LNCaP clone FGC (cell line): ENCODE measurements at regions not wholly inside any gene's neighbourhood (a gene's known extent, or its start where the extent isn't known, plus 50 kb on each side); places are given as distances from the start of the nearest gene placed in this dataset.

Experiments
- DNase-seq: peaks from one replicate; pipeline ENCODE4 v3.0.0-alpha.2; 2011; ENCODE audit warnings: low read depth
- H3K4me3 ChIP-seq: 2 replicates; pipeline ENCODE4 v1.5.1; 2011; ENCODE audit warnings: mild to moderate bottlenecking, low read depth, low read length, control low read depth
- TF ChIP-seq, protein P1 (sequence below): IDR thresholded peaks from 2 replicates; pipeline ENCODE4 v1.5.1; 2012; ENCODE audit warnings: mild to moderate bottlenecking; ENCODE audit not compliant: control insufficient read depth, insufficient read depth; ENCODE audit errors: extremely low read depth

DNA sequence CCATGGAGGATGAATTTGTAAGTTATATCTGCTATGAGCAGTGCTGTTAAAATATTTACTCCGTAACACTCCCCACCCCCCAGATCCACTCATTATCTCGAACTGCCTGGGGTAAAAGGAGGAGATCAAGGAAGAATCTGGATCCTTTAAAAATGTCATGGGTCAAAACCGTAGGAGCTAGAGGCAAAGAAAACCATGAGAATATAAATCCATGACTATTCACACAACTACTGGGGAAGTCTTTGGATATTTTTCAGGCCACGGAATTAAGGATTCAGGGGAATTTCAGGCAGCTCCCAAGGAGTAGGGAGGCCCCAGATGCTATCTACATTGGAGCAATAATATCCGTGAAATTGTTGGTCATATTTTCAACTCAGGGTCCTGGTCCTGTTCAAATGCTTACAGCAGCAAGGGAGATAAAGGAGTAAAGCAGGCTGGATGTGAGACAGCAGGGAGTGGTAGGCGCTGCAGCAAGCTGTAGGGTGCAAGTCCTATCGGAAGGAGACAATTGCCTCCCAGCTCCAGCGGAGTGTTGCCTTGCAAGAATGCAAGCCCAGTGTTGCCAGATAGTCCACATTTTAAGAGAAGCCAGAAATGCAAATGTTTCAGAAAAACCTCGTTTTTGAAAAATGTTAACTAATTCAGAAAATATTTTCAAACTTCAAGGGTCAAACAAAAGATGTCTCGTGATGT, 116.2 kb upstream of the KIT start:
- DNase-seq: no peak
- TF ChIP-seq, protein P1, sequence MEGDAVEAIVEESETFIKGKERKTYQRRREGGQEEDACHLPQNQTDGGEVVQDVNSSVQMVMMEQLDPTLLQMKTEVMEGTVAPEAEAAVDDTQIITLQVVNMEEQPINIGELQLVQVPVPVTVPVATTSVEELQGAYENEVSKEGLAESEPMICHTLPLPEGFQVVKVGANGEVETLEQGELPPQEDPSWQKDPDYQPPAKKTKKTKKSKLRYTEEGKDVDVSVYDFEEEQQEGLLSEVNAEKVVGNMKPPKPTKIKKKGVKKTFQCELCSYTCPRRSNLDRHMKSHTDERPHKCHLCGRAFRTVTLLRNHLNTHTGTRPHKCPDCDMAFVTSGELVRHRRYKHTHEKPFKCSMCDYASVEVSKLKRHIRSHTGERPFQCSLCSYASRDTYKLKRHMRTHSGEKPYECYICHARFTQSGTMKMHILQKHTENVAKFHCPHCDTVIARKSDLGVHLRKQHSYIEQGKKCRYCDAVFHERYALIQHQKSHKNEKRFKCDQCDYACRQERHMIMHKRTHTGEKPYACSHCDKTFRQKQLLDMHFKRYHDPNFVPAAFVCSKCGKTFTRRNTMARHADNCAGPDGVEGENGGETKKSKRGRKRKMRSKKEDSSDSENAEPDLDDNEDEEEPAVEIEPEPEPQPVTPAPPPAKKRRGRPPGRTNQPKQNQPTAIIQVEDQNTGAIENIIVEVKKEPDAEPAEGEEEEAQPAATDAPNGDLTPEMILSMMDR: no peak
- H3K4me3 ChIP-seq: no peak overlapping the region

DNA sequence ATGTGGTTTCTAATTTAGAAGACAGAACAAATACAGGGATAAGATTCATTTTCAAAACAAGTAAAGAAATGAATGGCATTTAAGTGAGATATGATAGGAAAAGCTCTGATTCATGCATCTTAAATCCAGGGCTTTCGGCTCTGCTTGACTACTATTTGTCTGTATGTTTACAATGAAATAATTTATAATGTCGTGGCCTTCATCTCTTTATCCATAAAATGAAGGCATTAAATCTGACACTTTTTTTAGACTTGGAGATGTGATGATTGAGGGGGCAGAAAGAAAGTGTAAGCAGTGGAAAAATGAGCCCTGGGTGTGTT, 115.7 kb upstream of the KIT start:
- no peak for DNase-seq
- TF ChIP-seq, protein P1: no peak

DNA sequence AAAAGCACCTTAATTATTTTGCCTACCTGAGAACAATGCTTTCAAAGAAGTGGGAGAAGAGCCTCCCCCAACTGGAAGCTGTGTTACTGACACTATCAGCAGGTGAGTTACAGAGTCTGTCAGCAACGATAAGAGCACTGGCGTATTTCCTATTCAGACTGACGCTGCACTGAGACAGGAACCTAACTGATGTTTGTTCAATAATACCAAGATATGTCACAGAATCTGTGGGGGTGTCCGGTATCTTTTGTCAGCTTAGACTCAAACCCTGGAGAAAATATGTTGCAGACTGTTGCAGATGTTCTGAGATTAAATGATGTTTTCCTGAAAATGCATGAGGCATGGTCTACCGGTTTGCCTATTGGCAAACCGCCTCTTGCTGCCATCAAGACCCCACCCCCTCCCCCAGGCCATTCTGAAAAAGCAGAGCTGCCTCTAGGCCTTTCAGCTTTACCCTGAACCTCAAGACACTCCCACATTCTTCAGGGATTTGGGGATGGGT, 115.2 kb upstream of the KIT start:
- DNase-seq: no peak
- TF ChIP-seq, protein P1: no peak
- no peak overlapping the region for H3K4me3 ChIP-seq

More for the DNA sequence above, 115.7 kb upstream of the KIT start:
- no peak overlapping the region for H3K4me3 ChIP-seq

DNA sequence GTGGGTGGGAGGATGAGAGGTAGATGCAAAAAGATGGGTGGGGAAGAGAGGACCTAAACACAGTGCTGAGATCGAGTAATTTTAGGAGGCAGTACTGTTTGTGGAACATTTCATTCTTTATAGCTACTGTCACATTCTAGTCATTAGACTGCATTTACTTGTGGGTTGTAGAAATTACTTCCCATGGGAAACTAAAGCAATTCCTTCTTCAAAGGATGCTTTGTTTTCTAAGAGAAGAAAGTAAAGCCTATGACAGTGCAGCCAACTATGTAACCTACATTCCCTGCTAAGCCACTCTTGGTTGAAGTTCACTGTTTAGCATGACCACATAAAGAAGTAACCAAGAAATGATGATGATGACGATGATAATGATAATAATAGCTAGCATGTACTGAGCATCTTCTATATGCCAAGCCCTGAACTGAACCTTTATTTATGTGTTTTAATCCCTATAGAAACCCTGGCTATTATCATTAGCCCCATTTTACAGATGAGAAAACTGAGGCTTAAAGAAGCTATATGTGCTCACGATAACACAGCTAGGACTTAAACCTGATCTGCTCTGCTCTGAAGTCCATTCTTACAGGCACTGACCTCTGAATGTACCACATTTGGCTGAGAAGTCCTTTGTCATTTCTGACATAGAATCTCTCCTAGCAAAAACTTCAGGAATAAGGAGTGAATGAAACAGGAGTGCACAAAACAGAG, 114.5 kb upstream of the KIT start:
- TF ChIP-seq, protein P1: no peak
- no peak overlapping the region for H3K4me3 ChIP-seq
- no peak for DNase-seq

DNA sequence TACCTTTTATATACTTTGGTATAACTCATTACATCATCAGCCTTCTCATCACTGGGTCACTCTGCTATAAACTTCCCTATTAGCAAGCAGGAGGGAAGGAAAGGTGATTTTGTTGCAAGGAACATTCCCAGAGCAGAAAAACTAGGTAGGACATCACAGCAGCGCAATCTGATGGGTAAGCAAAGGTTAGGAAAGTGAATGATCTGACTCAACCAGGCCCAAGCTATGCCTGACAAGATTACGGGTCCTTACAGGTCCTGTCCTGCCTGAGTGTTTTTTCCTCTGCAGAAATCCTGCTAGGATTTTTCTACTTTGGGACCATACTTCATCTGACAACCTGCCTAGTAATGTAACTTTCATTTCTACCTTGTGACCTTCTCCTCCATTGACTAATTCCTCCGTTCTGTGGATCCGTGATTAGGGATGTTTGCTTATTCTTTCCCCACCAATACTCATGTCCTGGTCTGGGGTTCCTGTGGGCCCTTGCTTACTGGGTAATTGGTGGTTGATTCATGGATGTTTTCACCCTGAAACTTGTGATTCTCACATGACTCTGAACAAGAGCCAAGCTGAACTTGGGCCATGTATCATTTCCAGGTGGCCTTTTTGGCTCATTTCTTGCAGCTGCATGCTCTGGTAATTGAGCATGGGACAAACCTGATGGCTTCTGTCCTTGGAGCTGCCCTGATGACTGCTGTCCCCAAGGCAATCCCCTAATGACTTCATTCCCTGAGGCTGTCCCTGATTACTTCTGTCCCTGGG, 111.9 kb upstream of the KIT start:
- no peak overlapping the region for H3K4me3 ChIP-seq
- TF ChIP-seq, protein P1: no peak
- no peak for DNase-seq

DNA sequence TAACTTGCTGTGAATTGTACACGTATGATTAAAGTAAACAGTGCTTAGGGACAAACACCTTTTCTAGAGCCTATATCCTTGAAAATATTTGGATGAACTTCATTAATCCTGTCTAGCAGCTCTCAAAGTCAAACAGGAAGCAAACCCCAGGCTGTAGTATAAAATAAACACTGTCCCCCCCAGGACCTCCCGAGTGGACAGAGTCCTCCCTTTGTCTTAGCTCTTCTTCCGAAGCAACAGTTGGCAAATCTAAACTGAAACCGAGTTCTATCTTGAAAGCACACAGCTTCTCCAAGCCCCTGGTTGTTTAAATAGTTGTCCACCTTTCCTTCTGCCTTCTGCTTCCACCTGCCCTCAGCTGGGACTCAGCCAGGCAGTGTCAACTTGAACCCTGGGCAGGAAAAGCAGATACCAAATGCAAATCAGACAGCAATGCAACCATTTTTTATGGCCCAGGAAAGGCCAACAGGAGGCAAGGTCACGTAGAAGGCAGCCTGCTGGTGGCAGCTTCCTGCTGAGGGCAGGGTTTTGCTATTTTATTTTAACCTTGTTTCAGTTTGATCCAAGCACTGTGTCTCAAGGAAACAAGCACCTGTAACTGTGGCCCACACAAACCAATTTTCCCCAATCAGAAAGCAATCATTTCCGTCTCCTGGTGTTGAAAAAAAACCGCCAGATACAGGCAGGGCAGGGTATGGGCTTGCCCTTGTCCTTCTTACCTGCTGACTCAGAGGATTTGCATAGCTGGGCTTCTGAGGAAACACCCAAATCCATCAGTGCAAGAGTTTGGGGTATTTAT, 110.3 kb upstream of the KIT start:
- no peak overlapping the region for H3K4me3 ChIP-seq
- DNase-seq: no peak
- TF ChIP-seq, protein P1: no peak
